Body of pancreas (tissue), 4 donors: ENCODE measurements at regions not wholly inside any gene's neighbourhood (a gene's known extent, or its start where the extent isn't known, plus 50 kb on each side); places are given as distances from the start of the nearest gene placed in this dataset.

Experiments used
- POLR2A ChIP-seq, 3 donors: fragments of 450-650 bp; IDR thresholded peaks; one replicate each; pipeline ENCODE4 v1.6.1; 2016; ENCODE audit warnings: antibody characterized with exemption in 3 of 3, mild to moderate bottlenecking in 2 of 3
- TF ChIP-seq, protein P1 (sequence below), 7 experiments: fragments of 450-650 bp in 4 of 7; fragments of 200-600 bp in 3 of 7; sonication (generic) in 3 of 7; IDR thresholded peaks; one replicate each; pipeline ENCODE4 v1.5.1; 2016 to 2019; ENCODE audit warnings: antibody characterized with exemption in 7 of 7

DNA sequence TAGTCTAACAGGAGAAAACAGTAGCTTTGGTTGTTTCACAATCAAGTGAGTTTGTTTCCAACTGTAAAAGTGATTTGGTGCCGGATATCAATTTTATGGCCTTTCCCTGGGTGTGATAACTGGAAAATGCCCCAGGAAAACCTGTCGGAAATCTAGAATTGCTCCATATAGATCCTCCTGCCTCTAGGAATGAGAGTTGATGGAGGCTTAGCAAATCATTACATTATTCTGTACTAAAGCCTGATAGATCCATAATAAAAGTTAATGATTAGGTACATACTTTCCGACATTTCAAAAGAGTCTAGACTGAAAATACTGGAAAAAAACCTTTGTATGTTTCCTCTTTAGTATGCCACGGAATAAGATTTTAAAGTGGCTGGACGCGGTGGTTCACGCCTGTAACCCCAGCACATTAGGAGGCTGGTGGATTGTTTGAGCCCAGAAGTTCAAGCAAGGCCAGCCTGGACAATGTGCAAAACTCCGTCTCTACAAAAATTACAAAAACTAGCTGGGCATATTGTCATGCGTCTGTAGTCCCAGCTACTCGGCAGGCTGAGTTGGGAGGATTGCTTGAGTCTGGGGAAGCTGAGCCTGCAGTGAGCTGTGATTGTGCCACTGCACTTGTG, 70.0 kb upstream of the SLC45A1 start:
- TF ChIP-seq, protein P1, sequence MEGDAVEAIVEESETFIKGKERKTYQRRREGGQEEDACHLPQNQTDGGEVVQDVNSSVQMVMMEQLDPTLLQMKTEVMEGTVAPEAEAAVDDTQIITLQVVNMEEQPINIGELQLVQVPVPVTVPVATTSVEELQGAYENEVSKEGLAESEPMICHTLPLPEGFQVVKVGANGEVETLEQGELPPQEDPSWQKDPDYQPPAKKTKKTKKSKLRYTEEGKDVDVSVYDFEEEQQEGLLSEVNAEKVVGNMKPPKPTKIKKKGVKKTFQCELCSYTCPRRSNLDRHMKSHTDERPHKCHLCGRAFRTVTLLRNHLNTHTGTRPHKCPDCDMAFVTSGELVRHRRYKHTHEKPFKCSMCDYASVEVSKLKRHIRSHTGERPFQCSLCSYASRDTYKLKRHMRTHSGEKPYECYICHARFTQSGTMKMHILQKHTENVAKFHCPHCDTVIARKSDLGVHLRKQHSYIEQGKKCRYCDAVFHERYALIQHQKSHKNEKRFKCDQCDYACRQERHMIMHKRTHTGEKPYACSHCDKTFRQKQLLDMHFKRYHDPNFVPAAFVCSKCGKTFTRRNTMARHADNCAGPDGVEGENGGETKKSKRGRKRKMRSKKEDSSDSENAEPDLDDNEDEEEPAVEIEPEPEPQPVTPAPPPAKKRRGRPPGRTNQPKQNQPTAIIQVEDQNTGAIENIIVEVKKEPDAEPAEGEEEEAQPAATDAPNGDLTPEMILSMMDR (IDR thresholded peaks at IDR 0.05) = no peak
- TF ChIP-seq POLR2A (IDR thresholded peaks at IDR 0.05) = no peak
